Left ventricle myocardium inferior (tissue), 1 donor: ENCODE measurements at regions not wholly inside any gene's neighbourhood (a gene's known extent, or its start where the extent isn't known, plus 50 kb on each side); places are given as distances from the start of the nearest gene placed in this dataset.

ENCODE experiments used
- DNase-seq: peaks from one replicate; pipeline ENCODE4 v3.0.0-alpha.2; 2020
- H3K27ac ChIP-seq: fragments of 200-600 bp; replicated peaks from 2 replicates; pipeline ENCODE4 v1.8.0; 2021
- H3K27me3 ChIP-seq: fragments of 200-600 bp; 2 replicates; pipeline ENCODE4 v1.8.0; 2021; ENCODE audit warnings: low read depth
- H3K36me3 ChIP-seq: fragments of 200-600 bp; 2 replicates; pipeline ENCODE4 v1.8.0; 2021
- H3K4me1 ChIP-seq: fragments of 200-600 bp; 2 replicates; pipeline ENCODE4 v1.8.0; 2021
- H3K4me3 ChIP-seq: fragments of 200-600 bp; 2 replicates; pipeline ENCODE4 v1.8.0; 2021; ENCODE audit warnings: mild to moderate bottlenecking, moderate library complexity
- H3K9me3 ChIP-seq: fragments of 200-600 bp; replicated peaks from 2 replicates; pipeline ENCODE4 v1.8.0; 2021
- intact Hi-C: fragments of 100-400 bp; cut with micrococcal nuclease; formaldehyde crosslinking; loops from one replicate; pipeline ENCODE4 v1.11.0; 2022
- TF ChIP-seq, protein P1 (sequence below): fragments of 200-600 bp; IDR thresholded peaks from 2 replicates; pipeline ENCODE4 v1.8.0; 2021; ENCODE audit warnings: antibody characterized with exemption, mild to moderate bottlenecking, borderline replicate concordance
- donor health status: DM: no; HTN: yes; CAD: no; lungs with severe emphysema.

GRCh38 chr4:175066923-175067627 lies 148.9 kb downstream of the ADAM29 start:
- H3K4me3 ChIP-seq, result no peak overlapping the region
- H3K27me3 ChIP-seq, result no peaks in the 10 kb centered on the region
- DNase-seq, result no peak
- H3K27ac ChIP-seq, result no peak overlapping the region
- H3K4me1 ChIP-seq, result no peaks in the 10 kb centered on the region
- intact Hi-C loops, result no loop called here
- no peaks in the 10 kb centered on the region for H3K36me3 ChIP-seq
- TF ChIP-seq, protein P1, sequence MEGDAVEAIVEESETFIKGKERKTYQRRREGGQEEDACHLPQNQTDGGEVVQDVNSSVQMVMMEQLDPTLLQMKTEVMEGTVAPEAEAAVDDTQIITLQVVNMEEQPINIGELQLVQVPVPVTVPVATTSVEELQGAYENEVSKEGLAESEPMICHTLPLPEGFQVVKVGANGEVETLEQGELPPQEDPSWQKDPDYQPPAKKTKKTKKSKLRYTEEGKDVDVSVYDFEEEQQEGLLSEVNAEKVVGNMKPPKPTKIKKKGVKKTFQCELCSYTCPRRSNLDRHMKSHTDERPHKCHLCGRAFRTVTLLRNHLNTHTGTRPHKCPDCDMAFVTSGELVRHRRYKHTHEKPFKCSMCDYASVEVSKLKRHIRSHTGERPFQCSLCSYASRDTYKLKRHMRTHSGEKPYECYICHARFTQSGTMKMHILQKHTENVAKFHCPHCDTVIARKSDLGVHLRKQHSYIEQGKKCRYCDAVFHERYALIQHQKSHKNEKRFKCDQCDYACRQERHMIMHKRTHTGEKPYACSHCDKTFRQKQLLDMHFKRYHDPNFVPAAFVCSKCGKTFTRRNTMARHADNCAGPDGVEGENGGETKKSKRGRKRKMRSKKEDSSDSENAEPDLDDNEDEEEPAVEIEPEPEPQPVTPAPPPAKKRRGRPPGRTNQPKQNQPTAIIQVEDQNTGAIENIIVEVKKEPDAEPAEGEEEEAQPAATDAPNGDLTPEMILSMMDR, result no peak
- H3K9me3 ChIP-seq, result peaks cover 6% of the 10 kb centered on the region

DNA sequence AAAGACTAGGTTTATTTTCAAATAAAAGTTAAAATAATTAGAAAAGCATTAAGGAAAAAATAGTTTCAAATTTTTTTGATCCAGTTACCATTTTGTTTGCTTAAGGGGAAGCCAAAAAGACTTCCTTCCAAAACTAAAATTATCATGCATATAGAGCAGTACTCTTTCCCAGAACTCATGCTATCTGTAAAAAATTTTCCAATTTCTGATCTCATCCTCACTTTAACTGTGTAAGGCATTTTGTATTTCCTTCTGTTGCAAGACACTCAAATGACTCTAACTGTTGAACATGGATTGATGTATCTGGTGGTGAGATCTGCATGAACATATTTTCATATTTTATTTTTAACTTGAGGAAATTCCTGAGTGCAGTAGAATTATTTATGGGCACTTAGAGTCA lies 150.1 kb downstream of the ADAM29 start:
- H3K9me3 ChIP-seq, result no peaks in the 10 kb centered on the region
- TF ChIP-seq, protein P1, result no peak
- no peak overlapping the region for H3K4me3 ChIP-seq
- no peak overlapping the region for H3K27ac ChIP-seq
- intact Hi-C loops, result no loop called here
- no peaks in the 10 kb centered on the region for H3K36me3 ChIP-seq
- H3K27me3 ChIP-seq, result no peaks in the 10 kb centered on the region
- no peak for DNase-seq
- no peaks in the 10 kb centered on the region for H3K4me1 ChIP-seq

- Histone ChIP-seq H3K27ac (no peak overlapping the region), H3K9me3 (peaks cover 8% of the 10 kb centered on the region), H3K4me1 (no peaks in the 10 kb centered on the region), H3K27me3 (no peaks in the 10 kb centered on the region), H3K36me3 (no peaks in the 10 kb centered on the region), H3K4me3 (no peak overlapping the region)
- TF ChIP-seq, protein P1, result no peak
- no peak for DNase-seq
- intact Hi-C loops, result no loop called here
These were observed 152.3 kb downstream of the ADAM29 start for GRCh38 chr4:175070444-175070843.

DNA sequence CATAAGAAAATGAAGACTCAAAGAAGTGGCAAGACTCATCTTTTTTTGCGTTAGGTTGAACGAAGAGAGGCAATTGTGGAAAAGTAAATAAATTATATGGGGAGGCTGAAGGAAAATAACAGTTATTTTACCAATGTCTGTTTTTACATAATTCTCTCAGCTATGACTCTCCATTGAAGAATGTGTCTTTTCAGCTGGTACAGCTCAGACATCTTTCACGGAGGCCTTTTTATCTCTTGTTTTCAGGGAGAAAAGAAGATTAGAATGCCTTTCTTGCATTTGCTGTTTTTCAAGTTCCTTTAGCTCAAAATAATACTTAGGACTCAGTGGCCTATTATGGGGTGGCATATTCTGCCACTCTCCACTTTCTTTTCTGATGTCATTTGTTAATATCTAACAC lies 153.0 kb downstream of the ADAM29 start:
- TF ChIP-seq, protein P1, result no peak
- Histone ChIP-seq H3K9me3 (peaks cover 8% of the 10 kb centered on the region), H3K27ac (no peak overlapping the region)

GRCh38 chr4:175087145-175087544 lies 169.0 kb downstream of the ADAM29 start:
- H3K27ac ChIP-seq, result no peak overlapping the region
- no peak for DNase-seq
- no peaks in the 10 kb centered on the region for H3K36me3 ChIP-seq
- intact Hi-C loops, result no loop called here
- H3K27me3 ChIP-seq, result no peaks in the 10 kb centered on the region
- TF ChIP-seq, protein P1, result no peak
- H3K4me3 ChIP-seq, result no peak overlapping the region
- peaks cover 4% of the 10 kb centered on the region for H3K9me3 ChIP-seq
- no peaks in the 10 kb centered on the region for H3K4me1 ChIP-seq

More for the DNA sequence above, 153.0 kb downstream of the ADAM29 start:
- intact Hi-C loops, result no loop called here
- Histone ChIP-seq H3K4me3 (no peak overlapping the region), H3K27me3 (no peaks in the 10 kb centered on the region), H3K4me1 (no peaks in the 10 kb centered on the region), H3K36me3 (no peaks in the 10 kb centered on the region)
- DNase-seq, result no peak
